ENCODE measurements at regions not wholly inside any gene's neighbourhood (a gene's known extent, or its start where the extent isn't known, plus 50 kb on each side); places are given as distances from the start of the nearest gene placed in this dataset.

DNA sequence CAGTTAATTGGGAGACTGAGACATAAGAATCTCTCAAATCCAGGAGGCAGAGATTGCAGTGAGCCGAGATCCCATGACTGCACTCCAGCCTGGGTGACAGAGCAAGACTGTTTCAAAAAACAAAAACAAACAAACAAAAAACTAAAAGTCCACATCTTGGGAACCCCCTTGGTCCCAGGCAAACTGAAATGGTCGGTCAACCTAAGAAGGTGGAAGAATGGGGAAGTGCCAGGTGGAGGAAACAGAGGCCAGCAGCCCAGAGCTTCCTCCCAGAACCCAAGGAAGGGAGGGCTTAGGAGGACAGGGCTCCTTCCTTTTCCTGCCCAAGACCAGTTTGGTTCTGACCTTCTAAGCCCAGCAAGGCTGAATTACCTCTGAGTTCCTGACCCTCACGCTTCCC is 121.0 kb upstream of the FUT8 start:
- no peak overlapping the region for H3K4me3 ChIP-seq
- no peaks in the 10 kb centered on the region for H3K4me1 ChIP-seq (ENCODE audit: low read depth)
- H3K36me3 ChIP-seq: no peaks in the 10 kb centered on the region
- H3K27ac ChIP-seq: no peak overlapping the region
- no peaks in the 10 kb centered on the region for H3K27me3 ChIP-seq
- H3K9me3 ChIP-seq (ENCODE audit: low read depth): no peaks in the 10 kb centered on the region
- DNase-seq (ENCODE audit: low read depth in 1 of 2, low spot score in 1 of 2): no peak
- TF ChIP-seq, protein P1, sequence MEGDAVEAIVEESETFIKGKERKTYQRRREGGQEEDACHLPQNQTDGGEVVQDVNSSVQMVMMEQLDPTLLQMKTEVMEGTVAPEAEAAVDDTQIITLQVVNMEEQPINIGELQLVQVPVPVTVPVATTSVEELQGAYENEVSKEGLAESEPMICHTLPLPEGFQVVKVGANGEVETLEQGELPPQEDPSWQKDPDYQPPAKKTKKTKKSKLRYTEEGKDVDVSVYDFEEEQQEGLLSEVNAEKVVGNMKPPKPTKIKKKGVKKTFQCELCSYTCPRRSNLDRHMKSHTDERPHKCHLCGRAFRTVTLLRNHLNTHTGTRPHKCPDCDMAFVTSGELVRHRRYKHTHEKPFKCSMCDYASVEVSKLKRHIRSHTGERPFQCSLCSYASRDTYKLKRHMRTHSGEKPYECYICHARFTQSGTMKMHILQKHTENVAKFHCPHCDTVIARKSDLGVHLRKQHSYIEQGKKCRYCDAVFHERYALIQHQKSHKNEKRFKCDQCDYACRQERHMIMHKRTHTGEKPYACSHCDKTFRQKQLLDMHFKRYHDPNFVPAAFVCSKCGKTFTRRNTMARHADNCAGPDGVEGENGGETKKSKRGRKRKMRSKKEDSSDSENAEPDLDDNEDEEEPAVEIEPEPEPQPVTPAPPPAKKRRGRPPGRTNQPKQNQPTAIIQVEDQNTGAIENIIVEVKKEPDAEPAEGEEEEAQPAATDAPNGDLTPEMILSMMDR (IDR thresholded peaks at IDR 0.05; ENCODE audit: low read depth, low read length): no peak

DNA sequence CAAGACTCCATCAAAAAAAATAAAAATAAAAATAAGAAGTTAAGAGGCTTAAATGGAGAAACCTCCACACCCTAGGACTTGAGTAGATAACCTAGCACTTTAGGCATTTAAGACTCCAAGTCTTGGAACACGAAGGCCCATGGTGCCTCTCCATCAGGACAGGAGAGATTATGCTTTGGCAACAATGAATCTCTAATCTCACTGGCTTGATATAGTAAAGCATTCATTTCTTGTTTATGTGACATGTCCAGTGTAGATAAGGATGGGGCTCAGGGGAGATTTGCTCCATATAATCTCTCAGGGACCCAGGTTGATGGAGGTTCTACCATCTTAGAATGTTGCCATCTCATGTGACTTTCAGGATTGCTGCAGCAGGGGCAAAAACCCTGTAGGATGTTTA is 117.7 kb upstream of the FUT8 start:
- TF ChIP-seq, protein P1 (IDR thresholded peaks at IDR 0.05; ENCODE audit: low read depth, low read length): no peak
- H3K36me3 ChIP-seq: no peaks in the 10 kb centered on the region
- H3K27ac ChIP-seq: no peak overlapping the region
- no peaks in the 10 kb centered on the region for H3K27me3 ChIP-seq
- H3K4me1 ChIP-seq (ENCODE audit: low read depth): peaks cover 4% of the 10 kb centered on the region
- H3K9me3 ChIP-seq (ENCODE audit: low read depth): no peaks in the 10 kb centered on the region
- DNase-seq (ENCODE audit: low read depth in 1 of 2, low spot score in 1 of 2): no peak
- H3K4me3 ChIP-seq: no peak overlapping the region

DNA sequence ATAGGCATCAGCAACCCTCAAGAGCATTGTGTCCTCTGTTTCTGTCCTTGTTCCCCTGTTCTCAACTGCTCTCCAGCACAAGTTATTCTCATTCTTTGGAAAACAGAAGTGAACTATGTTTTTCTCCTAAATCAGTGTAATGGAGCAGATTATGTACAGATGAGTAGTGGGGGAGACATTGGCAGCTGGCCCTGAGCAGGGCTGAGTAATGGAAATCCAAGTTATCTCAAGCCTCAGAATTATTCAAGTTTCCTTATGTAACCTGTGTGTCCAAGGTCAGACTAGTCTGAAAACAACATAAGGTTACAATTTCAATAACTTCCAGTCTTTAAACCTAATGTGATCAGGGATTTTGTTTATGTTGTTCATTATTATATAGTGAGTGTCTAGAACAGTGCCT is 116.1 kb upstream of the FUT8 start:
- Histone ChIP-seq H3K36me3 (no peaks in the 10 kb centered on the region), H3K27me3 (no peaks in the 10 kb centered on the region), H3K4me3 (no peak overlapping the region), H3K27ac (no peak overlapping the region), H3K4me1 (ENCODE audit: low read depth) (peaks cover 11% of the 10 kb centered on the region), H3K9me3 (ENCODE audit: low read depth) (no peaks in the 10 kb centered on the region)
- peak in 1 of 2 donors; percentile 64 for DNase-seq (ENCODE audit: low read depth in 1 of 2, low spot score in 1 of 2)
- TF ChIP-seq, protein P1 (IDR thresholded peaks at IDR 0.05; ENCODE audit: low read depth, low read length): no peak

DNA sequence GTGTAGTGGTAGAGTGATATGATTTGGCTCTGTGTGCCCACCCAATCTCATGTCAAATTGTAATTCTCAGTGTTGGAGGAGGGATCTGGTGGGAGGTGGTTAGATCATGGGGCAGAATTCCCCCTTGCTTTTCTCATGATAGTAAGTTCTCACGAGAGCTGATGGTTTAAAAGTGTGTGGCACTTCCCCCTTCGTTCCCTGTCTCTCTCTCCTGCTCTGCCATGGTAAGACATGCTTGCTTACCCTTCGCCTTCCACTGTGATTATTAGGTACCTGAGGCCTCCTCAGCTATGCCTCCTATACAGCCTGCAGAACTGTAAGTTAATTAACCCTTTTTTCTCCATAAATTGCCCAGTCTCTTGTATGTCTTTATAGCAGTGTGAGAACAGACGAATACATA is 115.7 kb upstream of the FUT8 start:
- TF ChIP-seq, protein P1 (IDR thresholded peaks at IDR 0.05; ENCODE audit: low read depth, low read length): no peak

DNA sequence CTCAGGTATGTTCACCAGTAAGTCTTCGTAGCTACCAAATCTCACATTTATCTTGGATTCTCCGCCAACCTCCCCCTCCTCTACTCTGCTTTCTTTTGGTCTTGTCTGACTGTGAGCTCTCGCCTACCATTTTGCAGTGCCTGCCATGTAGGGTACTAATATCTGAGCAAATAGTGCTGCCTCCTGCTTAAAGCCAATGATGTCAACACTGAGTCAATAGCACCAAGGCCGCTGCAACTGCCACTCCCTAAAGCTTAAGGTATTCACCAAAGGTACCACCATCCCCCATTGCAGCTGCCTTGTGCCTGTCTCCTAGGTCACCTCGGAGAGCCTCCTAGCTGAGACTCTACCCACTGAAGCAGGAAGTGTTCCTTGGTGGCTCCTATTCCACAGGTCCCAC is 114.8 kb upstream of the FUT8 start:
- TF ChIP-seq, protein P1 (IDR thresholded peaks at IDR 0.05; ENCODE audit: low read depth, low read length): no peak

More for the DNA sequence above, 115.7 kb upstream of the FUT8 start:
- Histone ChIP-seq H3K27me3 (no peaks in the 10 kb centered on the region), H3K4me3 (no peak overlapping the region), H3K9me3 (ENCODE audit: low read depth) (no peaks in the 10 kb centered on the region), H3K36me3 (no peaks in the 10 kb centered on the region), H3K4me1 (ENCODE audit: low read depth) (peaks cover 11% of the 10 kb centered on the region), H3K27ac (no peak overlapping the region)
- DNase-seq (ENCODE audit: low read depth in 1 of 2, low spot score in 1 of 2): no peak

DNA sequence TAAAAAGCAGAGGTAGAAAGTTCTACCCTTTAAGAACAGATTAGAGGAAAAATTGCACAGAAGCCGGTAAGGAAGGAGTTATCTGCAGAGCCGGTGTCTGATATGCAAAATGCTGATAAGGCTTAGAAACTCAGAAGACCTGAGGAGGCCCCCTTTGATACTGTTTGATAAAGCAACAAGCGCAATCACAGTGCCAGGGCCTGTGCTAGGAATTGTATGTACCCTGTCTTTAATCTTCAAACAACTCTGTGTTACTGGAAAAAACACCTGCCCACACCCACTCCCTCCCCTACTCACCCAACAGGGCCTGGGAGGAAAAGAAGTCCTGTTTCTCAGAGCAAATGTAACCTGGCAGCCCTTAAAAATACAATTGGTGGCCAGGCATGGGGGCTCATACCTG is 112.7 kb upstream of the FUT8 start:
- H3K9me3 ChIP-seq (ENCODE audit: low read depth): no peaks in the 10 kb centered on the region
- no peak overlapping the region for H3K4me3 ChIP-seq
- TF ChIP-seq, protein P1 (IDR thresholded peaks at IDR 0.05; ENCODE audit: low read depth, low read length): no peak
- no peak for DNase-seq (ENCODE audit: low read depth in 1 of 2, low spot score in 1 of 2)
- peak overlapping the region; percentile 14 for H3K27ac ChIP-seq
- H3K4me1 ChIP-seq (ENCODE audit: low read depth): peaks cover 16% of the 10 kb centered on the region
- no peaks in the 10 kb centered on the region for H3K27me3 ChIP-seq
- H3K36me3 ChIP-seq: no peaks in the 10 kb centered on the region

More for the DNA sequence above, 114.8 kb upstream of the FUT8 start:
- Histone ChIP-seq H3K4me3 (no peak overlapping the region), H3K27me3 (no peaks in the 10 kb centered on the region), H3K9me3 (ENCODE audit: low read depth) (no peaks in the 10 kb centered on the region), H3K27ac (no peak overlapping the region), H3K36me3 (no peaks in the 10 kb centered on the region), H3K4me1 (ENCODE audit: low read depth) (peaks cover 15% of the 10 kb centered on the region)
- DNase-seq (ENCODE audit: low read depth in 1 of 2, low spot score in 1 of 2): no peak

Measured in cardiac muscle cell (in vitro differentiated cells and primary cell).